ENCODE measurements at regions not wholly inside any gene's neighbourhood (a gene's known extent, or its start where the extent isn't known, plus 50 kb on each side); places are given as distances from the start of the nearest gene placed in this dataset.

- TF ChIP-seq NFIC (IDR thresholded peaks at IDR 0.05) (no peak), EP300 (IDR thresholded peaks at IDR 0.05; ENCODE audit: borderline replicate concordance) (no peak), MAX (IDR thresholded peaks at IDR 0.05) (no peak), FOXM1 (IDR thresholded peaks at IDR 0.05; ENCODE audit: borderline replicate concordance, low read depth) (no peak), REST (IDR thresholded peaks at IDR 0.05; ENCODE audit: low read depth) (no peak)
Observed at GRCh38 chr15:96638793-96639192, 308.3 kb downstream of the NR2F2 start.
